ENCODE measurements at regions not wholly inside any gene's neighbourhood (a gene's known extent, or its start where the extent isn't known, plus 50 kb on each side); places are given as distances from the start of the nearest gene placed in this dataset.

GRCh38 chr10:29166713-29167112 lies 122.2 kb upstream of the LYZL1 start:
- TF ChIP-seq EZH2 (IDR thresholded peaks at IDR 0.05; ENCODE audit: borderline replicate concordance, low read depth, low read length, poor library complexity, severe bottlenecking) (no peak), CTCF (conservative IDR thresholded peaks at IDR 0.05; ENCODE audit: low read depth, low read length) (no peak)
- H3K4me1 ChIP-seq (ENCODE audit: insufficient read depth, low read length, poor library complexity, severe bottlenecking), result no peaks in the 10 kb centered on the region
- ChIA-PET CTCF (no interaction called here), POLR2A (ENCODE audit: low non-redundant PET) (no interaction called here)
- DNase-seq (ENCODE audit: low spot score), result no peak
- no peaks in the 10 kb centered on the region for H3K27me3 ChIP-seq (replicated peaks; ENCODE audit: insufficient read depth, low read depth, low read length, poor library complexity)
- H3K27ac ChIP-seq (ENCODE audit: low read depth, low read length, poor library complexity, severe bottlenecking), result no peak overlapping the region
- H3K9me3 ChIP-seq (ENCODE audit: low read depth, low read length, poor library complexity, severe bottlenecking), result peaks cover 32% of the 10 kb centered on the region
- H3K4me3 ChIP-seq (ENCODE audit: low read depth, low read length, poor library complexity, severe bottlenecking), result no peak overlapping the region
- H3K36me3 ChIP-seq (ENCODE audit: insufficient read depth, low read length, poor library complexity, severe bottlenecking), result no peaks in the 10 kb centered on the region
- intact Hi-C loops (cut with micrococcal nuclease; ENCODE audit: unreplicated experiment), result no loop called here
- no TSS peak for BruUV-seq (replicated peaks)

DNA sequence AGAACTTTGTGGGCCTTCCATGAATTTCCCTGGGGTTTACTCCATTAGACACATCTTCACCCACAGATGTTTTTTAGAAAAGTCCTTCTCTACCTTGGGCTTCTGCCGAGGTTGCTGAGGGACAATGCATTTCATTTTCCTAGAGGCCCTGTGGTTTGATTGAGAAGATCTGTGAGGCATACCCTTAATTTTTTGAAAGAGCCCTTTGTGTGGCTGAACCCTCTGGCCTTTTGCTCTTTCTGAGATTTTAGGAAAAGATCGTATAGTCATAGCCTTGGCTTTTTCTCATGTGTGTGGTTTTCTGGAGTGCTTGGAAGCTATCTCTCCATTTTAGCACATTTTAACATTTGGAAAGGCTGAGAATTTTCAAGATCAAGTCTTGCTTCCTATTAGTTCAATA lies 119.8 kb upstream of the LYZL1 start:
- intact Hi-C loops (cut with micrococcal nuclease; ENCODE audit: unreplicated experiment), result no loop called here
- peaks cover 32% of the 10 kb centered on the region for H3K9me3 ChIP-seq (ENCODE audit: low read depth, low read length, poor library complexity, severe bottlenecking)
- H3K4me1 ChIP-seq (ENCODE audit: insufficient read depth, low read length, poor library complexity, severe bottlenecking), result no peaks in the 10 kb centered on the region
- ChIA-PET POLR2A (ENCODE audit: low non-redundant PET) (no interaction called here), CTCF (no interaction called here)
- H3K4me3 ChIP-seq (ENCODE audit: low read depth, low read length, poor library complexity, severe bottlenecking), result no peak overlapping the region
- H3K27ac ChIP-seq (ENCODE audit: low read depth, low read length, poor library complexity, severe bottlenecking), result no peak overlapping the region
- DNase-seq (ENCODE audit: low spot score), result no peak
- H3K36me3 ChIP-seq (ENCODE audit: insufficient read depth, low read length, poor library complexity, severe bottlenecking), result no peaks in the 10 kb centered on the region
- H3K27me3 ChIP-seq (replicated peaks; ENCODE audit: insufficient read depth, low read depth, low read length, poor library complexity), result no peaks in the 10 kb centered on the region
- BruUV-seq (replicated peaks), result no TSS peak
- TF ChIP-seq EZH2 (IDR thresholded peaks at IDR 0.05; ENCODE audit: borderline replicate concordance, low read depth, low read length, poor library complexity, severe bottlenecking) (no peak), CTCF (conservative IDR thresholded peaks at IDR 0.05; ENCODE audit: low read depth, low read length) (no peak)

DNA sequence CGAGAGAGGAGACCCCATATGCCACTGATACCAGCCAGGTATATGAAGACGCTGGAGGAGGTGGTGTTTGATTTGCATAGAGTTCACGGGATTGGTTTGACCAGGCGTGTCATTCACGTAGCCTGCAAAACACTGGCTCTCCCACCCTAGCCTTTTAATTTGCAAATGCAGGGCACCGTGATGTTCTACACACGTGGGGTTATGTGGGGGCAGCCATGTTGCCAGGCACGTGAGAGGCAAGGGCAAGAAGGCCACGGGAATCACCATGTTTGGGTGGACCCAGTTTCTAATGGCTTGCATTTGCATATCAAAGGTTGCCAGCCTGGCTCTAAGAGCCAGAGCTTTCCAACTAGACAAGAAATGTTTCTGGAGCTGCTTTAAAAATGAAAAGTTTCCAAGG lies 117.2 kb upstream of the LYZL1 start:
- intact Hi-C loops (cut with micrococcal nuclease; ENCODE audit: unreplicated experiment), result no loop called here
- TF ChIP-seq CTCF (conservative IDR thresholded peaks at IDR 0.05; ENCODE audit: low read depth, low read length) (no peak), EZH2 (IDR thresholded peaks at IDR 0.05; ENCODE audit: borderline replicate concordance, low read depth, low read length, poor library complexity, severe bottlenecking) (no peak)
- Histone ChIP-seq H3K27me3 (replicated peaks; ENCODE audit: insufficient read depth, low read depth, low read length, poor library complexity) (no peaks in the 10 kb centered on the region), H3K36me3 (ENCODE audit: insufficient read depth, low read length, poor library complexity, severe bottlenecking) (no peaks in the 10 kb centered on the region), H3K27ac (ENCODE audit: low read depth, low read length, poor library complexity, severe bottlenecking) (no peak overlapping the region), H3K4me1 (ENCODE audit: insufficient read depth, low read length, poor library complexity, severe bottlenecking) (no peaks in the 10 kb centered on the region), H3K9me3 (ENCODE audit: low read depth, low read length, poor library complexity, severe bottlenecking) (peaks cover 16% of the 10 kb centered on the region), H3K4me3 (ENCODE audit: low read depth, low read length, poor library complexity, severe bottlenecking) (no peak overlapping the region)
- CTCF ChIA-PET, result no interaction called here
- POLR2A ChIA-PET (ENCODE audit: low non-redundant PET), result no interaction called here
- BruUV-seq (replicated peaks), result no TSS peak
- DNase-seq (ENCODE audit: low spot score), result no peak

Data from A673 (cell line).